ENCODE measurements at regions not wholly inside any gene's neighbourhood (a gene's known extent, or its start where the extent isn't known, plus 50 kb on each side); places are given as distances from the start of the nearest gene placed in this dataset.

GRCh38 chrX:131709553-131709952 lies 165.7 kb downstream of the OR13H1 start:
- H3K27ac ChIP-seq (ENCODE audit: extremely low read depth, low read depth, low read length) = no peak overlapping the region
- no peak overlapping the region for H3K4me3 ChIP-seq (ENCODE audit: low read depth, low read length)
- H3K4me1 ChIP-seq (ENCODE audit: control insufficient read depth, insufficient read depth, low read length) = no peaks in the 10 kb centered on the region; the same call in 1 of the 2 replicates
- H3K9me3 ChIP-seq (ENCODE audit: control insufficient read depth, insufficient read depth, low read depth, low read length) = peaks cover 4% of the 10 kb centered on the region
- TF ChIP-seq, protein P1, sequence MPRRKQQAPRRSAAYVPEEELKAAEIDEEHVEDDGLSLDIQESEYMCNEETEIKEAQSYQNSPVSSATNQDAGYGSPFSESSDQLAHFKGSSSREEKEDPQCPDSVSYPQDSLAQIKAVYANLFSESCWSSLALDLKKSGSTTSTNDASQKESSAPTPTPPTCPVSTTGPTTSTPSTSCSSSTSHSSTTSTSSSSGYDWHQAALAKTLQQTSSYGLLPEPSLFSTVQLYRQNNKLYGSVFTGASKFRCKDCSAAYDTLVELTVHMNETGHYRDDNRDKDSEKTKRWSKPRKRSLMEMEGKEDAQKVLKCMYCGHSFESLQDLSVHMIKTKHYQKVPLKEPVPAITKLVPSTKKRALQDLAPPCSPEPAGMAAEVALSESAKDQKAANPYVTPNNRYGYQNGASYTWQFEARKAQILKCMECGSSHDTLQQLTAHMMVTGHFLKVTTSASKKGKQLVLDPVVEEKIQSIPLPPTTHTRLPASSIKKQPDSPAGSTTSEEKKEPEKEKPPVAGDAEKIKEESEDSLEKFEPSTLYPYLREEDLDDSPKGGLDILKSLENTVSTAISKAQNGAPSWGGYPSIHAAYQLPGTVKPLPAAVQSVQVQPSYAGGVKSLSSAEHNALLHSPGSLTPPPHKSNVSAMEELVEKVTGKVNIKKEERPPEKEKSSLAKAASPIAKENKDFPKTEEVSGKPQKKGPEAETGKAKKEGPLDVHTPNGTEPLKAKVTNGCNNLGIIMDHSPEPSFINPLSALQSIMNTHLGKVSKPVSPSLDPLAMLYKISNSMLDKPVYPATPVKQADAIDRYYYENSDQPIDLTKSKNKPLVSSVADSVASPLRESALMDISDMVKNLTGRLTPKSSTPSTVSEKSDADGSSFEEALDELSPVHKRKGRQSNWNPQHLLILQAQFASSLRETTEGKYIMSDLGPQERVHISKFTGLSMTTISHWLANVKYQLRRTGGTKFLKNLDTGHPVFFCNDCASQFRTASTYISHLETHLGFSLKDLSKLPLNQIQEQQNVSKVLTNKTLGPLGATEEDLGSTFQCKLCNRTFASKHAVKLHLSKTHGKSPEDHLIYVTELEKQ (tag by site-specific recombination; IDR thresholded peaks at IDR 0.05; ENCODE audit: borderline replicate concordance) = no peak
- TF ChIP-seq PRDM6 (tag by site-specific recombination; IDR thresholded peaks at IDR 0.05) (no peak), SETDB1 (IDR thresholded peaks at IDR 0.05; ENCODE audit: insufficient read length, low read length) (peak; percentile 15), ZNF610 (tag by site-specific recombination; IDR thresholded peaks at IDR 0.05; ENCODE audit: borderline replicate concordance) (peak; percentile 97), ZNF549 (tag by site-specific recombination; IDR thresholded peaks at IDR 0.05) (no peak), SALL2 (tag by site-specific recombination; IDR thresholded peaks at IDR 0.05; ENCODE audit: borderline replicate concordance) (no peak)
- ChIA-PET POLR2A (no interaction called here), CTCF (interaction anchor here (0.6 to 2.0 kb wide), 3 partner anchors 32 to 44 kb away, joined by 3 to 10 read pairs (median 3); no protein-coding TSS in a partner anchor)
- H3K36me3 ChIP-seq (ENCODE audit: control insufficient read depth in 2 of 2, insufficient read depth in 1 of 2, low read length in 2 of 2) = peaks cover 0 to 7% of the 10 kb centered on the region in 2 experiments; a peak in 2 of 3 replicates

DNA sequence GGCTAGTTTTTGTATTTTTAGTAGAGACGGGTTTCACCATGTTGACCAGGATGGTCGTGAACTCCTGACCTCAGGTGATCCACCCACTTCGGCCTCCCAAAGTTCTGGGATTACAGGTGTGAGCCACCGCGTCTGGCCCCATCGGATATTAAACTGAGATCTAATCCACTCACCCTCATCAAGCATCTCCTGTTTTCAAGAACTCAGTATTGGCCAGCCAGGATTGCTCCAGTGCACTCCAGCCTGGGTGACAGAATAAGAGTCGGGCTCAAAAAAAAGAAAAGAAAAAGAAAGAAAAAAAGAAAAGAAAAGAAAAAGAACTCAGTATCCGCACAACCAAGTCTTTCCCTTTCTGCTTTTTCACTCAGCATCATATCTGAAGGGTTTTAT lies 167.6 kb downstream of the OR13H1 start:
- Histone ChIP-seq H3K9me3 (ENCODE audit: control insufficient read depth, insufficient read depth, low read depth, low read length) (peaks cover 4% of the 10 kb centered on the region), H3K4me3 (ENCODE audit: low read depth, low read length) (no peak overlapping the region), H3K36me3 (ENCODE audit: control insufficient read depth in 2 of 2, insufficient read depth in 1 of 2, low read length in 2 of 2) (peaks cover 0 to 7% of the 10 kb centered on the region in 2 experiments; a peak in 2 of 3 replicates), H3K4me1 (ENCODE audit: control insufficient read depth, insufficient read depth, low read length) (no peaks in the 10 kb centered on the region), H3K27ac (ENCODE audit: extremely low read depth, low read depth, low read length) (no peak overlapping the region)
- no peak for TF ChIP-seq ZNF548 (tag by site-specific recombination; IDR thresholded peaks at IDR 0.05)
- TF ChIP-seq ZBTB20 (tag by site-specific recombination; IDR thresholded peaks at IDR 0.05) = no peak
- TF ChIP-seq ZNF660 (tag by site-specific recombination; IDR thresholded peaks at IDR 0.05) = no peak
- TF ChIP-seq YY2 (tag by site-specific recombination; IDR thresholded peaks at IDR 0.05) = no peak
- CTCF ChIA-PET = interaction anchor here (1.4 kb wide), 2 partner anchors 31 to 35 kb away, joined by 4 to 5 read pairs; no protein-coding TSS in a partner anchor
- POLR2A ChIA-PET = interaction anchor here (0.7 kb wide), 1 partner anchor 52 kb away, joined by 3 read pairs; no protein-coding TSS in a partner anchor

GRCh38 chrX:131723646-131724045 lies 179.8 kb downstream of the OR13H1 start:
- POLR2A ChIA-PET = no interaction called here
- H3K36me3 ChIP-seq (ENCODE audit: control insufficient read depth in 2 of 2, insufficient read depth in 1 of 2, low read length in 2 of 2) = no peaks in the 10 kb centered on the region; a peak in 1 of 3 replicates
- CTCF ChIA-PET = no interaction called here
- peak; percentile 26; the same call in 1 of the 2 replicates for TF ChIP-seq ZNF350 (tag by site-specific recombination; IDR thresholded peaks at IDR 0.05)
- TF ChIP-seq, protein P2, sequence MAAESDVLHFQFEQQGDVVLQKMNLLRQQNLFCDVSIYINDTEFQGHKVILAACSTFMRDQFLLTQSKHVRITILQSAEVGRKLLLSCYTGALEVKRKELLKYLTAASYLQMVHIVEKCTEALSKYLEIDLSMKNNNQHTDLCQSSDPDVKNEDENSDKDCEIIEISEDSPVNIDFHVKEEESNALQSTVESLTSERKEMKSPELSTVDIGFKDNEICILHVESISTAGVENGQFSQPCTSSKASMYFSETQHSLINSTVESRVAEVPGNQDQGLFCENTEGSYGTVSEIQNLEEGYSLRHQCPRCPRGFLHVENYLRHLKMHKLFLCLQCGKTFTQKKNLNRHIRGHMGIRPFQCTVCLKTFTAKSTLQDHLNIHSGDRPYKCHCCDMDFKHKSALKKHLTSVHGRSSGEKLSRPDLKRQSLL (tag by site-specific recombination; IDR thresholded peaks at IDR 0.05) = no peak
- no peak for TF ChIP-seq ZNF473 (tag by site-specific recombination; IDR thresholded peaks at IDR 0.05)
- no peak for TF ChIP-seq ZNF610 (tag by site-specific recombination; IDR thresholded peaks at IDR 0.05; ENCODE audit: borderline replicate concordance)
- no peak for TF ChIP-seq KLF7 (tag by site-specific recombination; IDR thresholded peaks at IDR 0.05; ENCODE audit: borderline replicate concordance)
- no peak for TF ChIP-seq ZNF624 (tag by site-specific recombination; IDR thresholded peaks at IDR 0.05)
- TF ChIP-seq ZFP3 (tag by site-specific recombination; IDR thresholded peaks at IDR 0.05; ENCODE audit: low read depth) = no peak
- H3K27ac ChIP-seq (ENCODE audit: extremely low read depth, low read depth, low read length) = no peak overlapping the region
- H3K4me3 ChIP-seq (ENCODE audit: low read depth, low read length) = no peak overlapping the region
- no peaks in the 10 kb centered on the region; the same call in 1 of the 2 replicates for H3K9me3 ChIP-seq (ENCODE audit: control insufficient read depth, insufficient read depth, low read depth, low read length)
- no peaks in the 10 kb centered on the region for H3K4me1 ChIP-seq (ENCODE audit: control insufficient read depth, insufficient read depth, low read length)

All from HEK293 (cell line).